HCT116 (cell line): ENCODE measurements at regions not wholly inside any gene's neighbourhood (a gene's known extent, or its start where the extent isn't known, plus 50 kb on each side); places are given as distances from the start of the nearest gene placed in this dataset.

Experiments used
- ATAC-seq: fragments of 200-7000 bp; cut with Tn5 transposase; 2 replicates; pipeline ENCODE4 v1.9.1; 2020; ENCODE audit warnings: mild to moderate bottlenecking, moderate library complexity
- BruUV-seq: library from RNA; stranded (reverse); fragments of 400-500 nt; replicated peaks from 2 replicates; lab custom pipeline; 2021; lab: Mats Ljungman, UMichigan
- CTCF ChIA-PET: fragments of 300-600 bp; sonication (Branson Sonifier 250); formaldehyde crosslinking; loops from one replicate; lab custom pipeline; 2021; ENCODE audit warnings: antibody characterized with exemption; lab: Charles Lee
- POLR2A ChIA-PET: fragments of 300-600, 350-600 bp; sonication (Branson Sonifier 250); formaldehyde crosslinking; loops from one replicate; lab custom pipeline; 2021; ENCODE audit warnings: antibody characterized with exemption; lab: Charles Lee
- RAD21 ChIA-PET, 2 experiments: fragments of 300-600 bp; sonication (Branson Sonifier 250); formaldehyde crosslinking; loops; one replicate each; lab custom pipeline; 2023; ENCODE audit warnings: low total read pairs in 2 of 2; ENCODE audit not compliant: uncharacterized antibody in 2 of 2, unreplicated experiment in 2 of 2, low non-redundant PET in 1 of 2; lab: Charles Lee
- DNase-seq: peaks from one replicate; pipeline ENCODE4 v3.0.0-alpha.2; 2010; ENCODE audit warnings: low read depth, low spot score
- H2AFZ ChIP-seq: fragments of 200-600 bp; shearing (Covaris generic), sonication (generic); 2 replicates; pipeline ENCODE4 v1.6.1; 2017; ENCODE audit warnings: low read depth, mixed run types, mixed read lengths, antibody characterized with exemption, low read length; ENCODE audit not compliant: poor library complexity, severe bottlenecking
- H3K27ac ChIP-seq: 2 replicates; pipeline ENCODE4 v1.5.1; 2012; ENCODE audit warnings: low read depth, low read length
- H3K27me3 ChIP-seq: fragments of 200-600 bp; sonication (generic); 2 replicates; pipeline ENCODE4 v1.6.1; 2016; ENCODE audit warnings: mixed run types, low read length, mixed read lengths; ENCODE audit not compliant: insufficient read depth
- H3K36me3 ChIP-seq, 2 experiments: fragments of 200-500 bp in 1 of 2; fragments of 200-600 bp in 1 of 2; sonication (Bioruptor generic) in 1 of 2; sonication (generic) in 1 of 2; 2 replicates each; pipeline versions ENCODE4 v1.5.1 to v1.6.1; 2014 to 2016; ENCODE audit warnings: low read length in 2 of 2, inconsistent platforms in 1 of 2, mixed read lengths in 1 of 2, mixed run types in 1 of 2; ENCODE audit not compliant: insufficient read depth in 2 of 2, control insufficient read depth in 1 of 2
- H3K4me1 ChIP-seq, 2 experiments: fragments of 200-600 bp in 1 of 2; sonication (generic) in 1 of 2; 2 replicates each; pipeline versions ENCODE4 v1.5.1 to v1.6.1; 2012 to 2017; ENCODE audit warnings: low read length in 2 of 2, inconsistent platforms in 1 of 2, mild to moderate bottlenecking in 1 of 2, mixed read lengths in 1 of 2, mixed run types in 1 of 2, moderate library complexity in 1 of 2; ENCODE audit not compliant: insufficient read depth in 2 of 2, control insufficient read depth in 1 of 2
- H3K4me2 ChIP-seq: fragments of 200-600 bp; sonication (generic); 2 replicates; pipeline ENCODE4 v1.6.1; 2017; ENCODE audit warnings: mixed run types, low read length, mixed read lengths
- H3K4me3 ChIP-seq, 2 experiments: fragments of 200-600 bp in 1 of 2; sonication (generic) in 1 of 2; replicated peaks in 1 of 2; 2 replicates each; pipeline ENCODE4 v1.5.1; 2011 to 2016; ENCODE audit warnings: low read length in 2 of 2, control low read depth in 1 of 2, low read depth in 1 of 2, mild to moderate bottlenecking in 1 of 2, mixed read lengths in 1 of 2, mixed run types in 1 of 2
- H3K79me2 ChIP-seq: fragments of 200-600 bp; sonication (generic); 2 replicates; pipeline ENCODE4 v1.6.1; 2017; ENCODE audit warnings: mild to moderate bottlenecking, mixed run types, low read length, moderate library complexity, mixed read lengths; ENCODE audit not compliant: insufficient read depth
- H3K9ac ChIP-seq: fragments of 200-600 bp; sonication (generic); 2 replicates; pipeline ENCODE4 v1.6.1; 2016; ENCODE audit warnings: low read length, mixed read lengths
- H3K9me2 ChIP-seq: fragments of 200-600 bp; sonication (generic), shearing (Covaris generic); 2 replicates; pipeline ENCODE4 v1.6.1; 2017; ENCODE audit warnings: mixed run types, mild to moderate bottlenecking, moderate library complexity; ENCODE audit not compliant: insufficient read depth
- H3K9me3 ChIP-seq, 2 experiments: fragments of 200-500 bp in 1 of 2; fragments of 200-600 bp in 1 of 2; sonication (Bioruptor generic) in 1 of 2; sonication (generic) in 1 of 2; 2 replicates each; pipeline ENCODE4 v1.6.1; 2014 to 2017; ENCODE audit warnings: low read length in 2 of 2, mixed read lengths in 2 of 2, inconsistent platforms in 1 of 2, low read depth in 1 of 2, mild to moderate bottlenecking in 1 of 2, mixed run types in 1 of 2, moderate library complexity in 1 of 2; ENCODE audit not compliant: control insufficient read depth in 1 of 2, insufficient read depth in 1 of 2
- H4K20me1 ChIP-seq: fragments of 200-600 bp; sonication (generic), shearing (Covaris generic); 2 replicates; pipeline ENCODE4 v1.6.1; 2017; ENCODE audit warnings: mixed run types, mild to moderate bottlenecking, moderate library complexity; ENCODE audit not compliant: insufficient read depth
- ATF3 ChIP-seq: IDR thresholded peaks from 2 replicates; pipeline ENCODE4 v1.6.1; 2012
- CBX3 ChIP-seq: IDR thresholded peaks from 2 replicates; pipeline ENCODE4 v1.6.1; 2012; ENCODE audit warnings: low read depth
- CEBPB ChIP-seq: IDR thresholded peaks from 2 replicates; pipeline ENCODE4 v1.6.1; 2012; ENCODE audit warnings: low read depth
- EGR1 ChIP-seq: IDR thresholded peaks from 2 replicates; pipeline ENCODE4 v1.6.1; 2012; ENCODE audit warnings: low read depth
- ELF1 ChIP-seq: IDR thresholded peaks from 2 replicates; pipeline ENCODE4 v1.6.1; 2012; ENCODE audit warnings: low read depth, borderline replicate concordance
- EZH2 ChIP-seq: fragments of 200-600 bp; sonication (generic); IDR thresholded peaks from 2 replicates; pipeline ENCODE4 v1.6.1; 2017; ENCODE audit warnings: antibody characterized with exemption, mixed run types
- MAX ChIP-seq: IDR thresholded peaks from 2 replicates; pipeline ENCODE4 v1.6.1; 2012
- POLR2A ChIP-seq: IDR thresholded peaks from 2 replicates; pipeline ENCODE4 v1.7.0; 2011; ENCODE audit warnings: borderline replicate concordance; ENCODE audit not compliant: insufficient read depth, insufficient read length; ENCODE audit errors: extremely low read depth
- POLR2AphosphoS5 ChIP-seq: IDR thresholded peaks from 2 replicates; pipeline ENCODE4 v1.6.1; 2011; ENCODE audit warnings: mild to moderate bottlenecking, low read depth, low read length, moderate library complexity
- RAD21 ChIP-seq: IDR thresholded peaks from 2 replicates; pipeline ENCODE4 v1.6.1; 2012; ENCODE audit warnings: low read depth, mild to moderate bottlenecking
- SIN3A ChIP-seq: IDR thresholded peaks from 2 replicates; pipeline ENCODE4 v1.6.1; 2012; ENCODE audit warnings: low read depth
- SP1 ChIP-seq: IDR thresholded peaks from 2 replicates; pipeline ENCODE4 v1.6.1; 2012; ENCODE audit warnings: low read depth
- SRF ChIP-seq: IDR thresholded peaks from 2 replicates; pipeline ENCODE4 v1.6.1; 2012; ENCODE audit warnings: low read depth
- TCF7L2 ChIP-seq: IDR thresholded peaks from 2 replicates; pipeline ENCODE4 v1.7.0; 2011; ENCODE audit warnings: borderline replicate concordance, inconsistent platforms; ENCODE audit not compliant: insufficient read depth, insufficient read length; ENCODE audit errors: extremely low read depth
- YY1 ChIP-seq: IDR thresholded peaks from 2 replicates; pipeline ENCODE4 v1.6.1; 2011; ENCODE audit warnings: low read length, low read depth, moderate library complexity, mild to moderate bottlenecking; ENCODE audit not compliant: insufficient replicate concordance; ENCODE audit errors: extremely low read depth
- ZFX ChIP-seq: fragments of 450-650 bp; IDR thresholded peaks from 2 replicates; pipeline ENCODE4 v1.6.1; 2017
- ZNF274 ChIP-seq: fragments of 200-500 bp; sonication (Bioruptor generic); IDR thresholded peaks from 2 replicates; pipeline ENCODE4 v1.6.1; 2014; ENCODE audit warnings: mild to moderate bottlenecking, low read depth, low read length, inconsistent platforms
- intact Hi-C: fragments of 100-400 bp; cut with micrococcal nuclease; formaldehyde crosslinking; loops from 2 replicates; pipeline ENCODE4 v1.10.0; 2022
- TF ChIP-seq, protein P1 (sequence below), 3 experiments: fragments of 200-600 bp in 1 of 3; sonication (generic) in 1 of 3; IDR thresholded peaks in 2 of 3; conservative IDR thresholded peaks in 1 of 3; 2 replicates each; pipeline ENCODE4 v1.5.1; 2012 to 2017; ENCODE audit warnings: low read depth in 2 of 3, low read length in 2 of 3, antibody characterized with exemption in 1 of 3, borderline replicate concordance in 1 of 3, control low read depth in 1 of 3, mild to moderate bottlenecking in 1 of 3, mixed read lengths in 1 of 3, mixed run types in 1 of 3, moderate library complexity in 1 of 3; ENCODE audit not compliant: insufficient read depth in 1 of 3
- TF ChIP-seq, protein P2 (sequence below): IDR thresholded peaks from 2 replicates; pipeline ENCODE4 v1.6.1; 2012; ENCODE audit warnings: low read depth
- TF ChIP-seq, protein P3 (sequence below): IDR thresholded peaks from 2 replicates; pipeline ENCODE4 v1.6.1; 2011; ENCODE audit warnings: mild to moderate bottlenecking, low read length, moderate library complexity; ENCODE audit not compliant: insufficient replicate concordance; ENCODE audit errors: extremely low read depth

- ATAC-seq (no peak), DNase-seq (no peak)
- Histone ChIP-seq H4K20me1 (no peaks in the 10 kb centered on the region), H2AFZ (no peak overlapping the region), H3K4me3 (no peak overlapping the region), H3K36me3 (no peaks in the 10 kb centered on the region), H3K4me2 (no peak overlapping the region), H3K9me2 (no peaks in the 10 kb centered on the region), H3K27ac (no peak overlapping the region), H3K9me3 (no peaks in the 10 kb centered on the region), H3K4me1 (no peaks in the 10 kb centered on the region), H3K9ac (no peak overlapping the region), H3K27me3 (no peaks in the 10 kb centered on the region), H3K79me2 (no peaks in the 10 kb centered on the region)
- TF ChIP-seq POLR2A = no peak
- TF ChIP-seq ZFX = no peak
- TF ChIP-seq YY1 = no peak
- no peak for TF ChIP-seq POLR2AphosphoS5
- no peak for TF ChIP-seq SRF
- TF ChIP-seq ELF1 = no peak
- no peak for TF ChIP-seq EZH2
- TF ChIP-seq ATF3 = no peak
- no peak for TF ChIP-seq TCF7L2
- TF ChIP-seq, protein P1, sequence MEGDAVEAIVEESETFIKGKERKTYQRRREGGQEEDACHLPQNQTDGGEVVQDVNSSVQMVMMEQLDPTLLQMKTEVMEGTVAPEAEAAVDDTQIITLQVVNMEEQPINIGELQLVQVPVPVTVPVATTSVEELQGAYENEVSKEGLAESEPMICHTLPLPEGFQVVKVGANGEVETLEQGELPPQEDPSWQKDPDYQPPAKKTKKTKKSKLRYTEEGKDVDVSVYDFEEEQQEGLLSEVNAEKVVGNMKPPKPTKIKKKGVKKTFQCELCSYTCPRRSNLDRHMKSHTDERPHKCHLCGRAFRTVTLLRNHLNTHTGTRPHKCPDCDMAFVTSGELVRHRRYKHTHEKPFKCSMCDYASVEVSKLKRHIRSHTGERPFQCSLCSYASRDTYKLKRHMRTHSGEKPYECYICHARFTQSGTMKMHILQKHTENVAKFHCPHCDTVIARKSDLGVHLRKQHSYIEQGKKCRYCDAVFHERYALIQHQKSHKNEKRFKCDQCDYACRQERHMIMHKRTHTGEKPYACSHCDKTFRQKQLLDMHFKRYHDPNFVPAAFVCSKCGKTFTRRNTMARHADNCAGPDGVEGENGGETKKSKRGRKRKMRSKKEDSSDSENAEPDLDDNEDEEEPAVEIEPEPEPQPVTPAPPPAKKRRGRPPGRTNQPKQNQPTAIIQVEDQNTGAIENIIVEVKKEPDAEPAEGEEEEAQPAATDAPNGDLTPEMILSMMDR (IDR thresholded peaks at IDR 0.05 in 2 of 3, conservative IDR thresholded peaks at IDR 0.05 in 1 of 3; ENCODE audit: borderline replicate concordance in 1 of 3, insufficient read depth in 1 of 3, low read depth in 2 of 3, low read length in 2 of 3) = no peak
- TF ChIP-seq SP1 = no peak
- no peak for TF ChIP-seq MAX
- no peak for TF ChIP-seq EGR1
- TF ChIP-seq, protein P2, sequence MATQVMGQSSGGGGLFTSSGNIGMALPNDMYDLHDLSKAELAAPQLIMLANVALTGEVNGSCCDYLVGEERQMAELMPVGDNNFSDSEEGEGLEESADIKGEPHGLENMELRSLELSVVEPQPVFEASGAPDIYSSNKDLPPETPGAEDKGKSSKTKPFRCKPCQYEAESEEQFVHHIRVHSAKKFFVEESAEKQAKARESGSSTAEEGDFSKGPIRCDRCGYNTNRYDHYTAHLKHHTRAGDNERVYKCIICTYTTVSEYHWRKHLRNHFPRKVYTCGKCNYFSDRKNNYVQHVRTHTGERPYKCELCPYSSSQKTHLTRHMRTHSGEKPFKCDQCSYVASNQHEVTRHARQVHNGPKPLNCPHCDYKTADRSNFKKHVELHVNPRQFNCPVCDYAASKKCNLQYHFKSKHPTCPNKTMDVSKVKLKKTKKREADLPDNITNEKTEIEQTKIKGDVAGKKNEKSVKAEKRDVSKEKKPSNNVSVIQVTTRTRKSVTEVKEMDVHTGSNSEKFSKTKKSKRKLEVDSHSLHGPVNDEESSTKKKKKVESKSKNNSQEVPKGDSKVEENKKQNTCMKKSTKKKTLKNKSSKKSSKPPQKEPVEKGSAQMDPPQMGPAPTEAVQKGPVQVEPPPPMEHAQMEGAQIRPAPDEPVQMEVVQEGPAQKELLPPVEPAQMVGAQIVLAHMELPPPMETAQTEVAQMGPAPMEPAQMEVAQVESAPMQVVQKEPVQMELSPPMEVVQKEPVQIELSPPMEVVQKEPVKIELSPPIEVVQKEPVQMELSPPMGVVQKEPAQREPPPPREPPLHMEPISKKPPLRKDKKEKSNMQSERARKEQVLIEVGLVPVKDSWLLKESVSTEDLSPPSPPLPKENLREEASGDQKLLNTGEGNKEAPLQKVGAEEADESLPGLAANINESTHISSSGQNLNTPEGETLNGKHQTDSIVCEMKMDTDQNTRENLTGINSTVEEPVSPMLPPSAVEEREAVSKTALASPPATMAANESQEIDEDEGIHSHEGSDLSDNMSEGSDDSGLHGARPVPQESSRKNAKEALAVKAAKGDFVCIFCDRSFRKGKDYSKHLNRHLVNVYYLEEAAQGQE = no peak
- no peak for TF ChIP-seq CEBPB
- no peak for TF ChIP-seq RAD21
- no peak for TF ChIP-seq CBX3
- no peak for TF ChIP-seq SIN3A
- TF ChIP-seq ZNF274 = no peak
- TF ChIP-seq, protein P3, sequence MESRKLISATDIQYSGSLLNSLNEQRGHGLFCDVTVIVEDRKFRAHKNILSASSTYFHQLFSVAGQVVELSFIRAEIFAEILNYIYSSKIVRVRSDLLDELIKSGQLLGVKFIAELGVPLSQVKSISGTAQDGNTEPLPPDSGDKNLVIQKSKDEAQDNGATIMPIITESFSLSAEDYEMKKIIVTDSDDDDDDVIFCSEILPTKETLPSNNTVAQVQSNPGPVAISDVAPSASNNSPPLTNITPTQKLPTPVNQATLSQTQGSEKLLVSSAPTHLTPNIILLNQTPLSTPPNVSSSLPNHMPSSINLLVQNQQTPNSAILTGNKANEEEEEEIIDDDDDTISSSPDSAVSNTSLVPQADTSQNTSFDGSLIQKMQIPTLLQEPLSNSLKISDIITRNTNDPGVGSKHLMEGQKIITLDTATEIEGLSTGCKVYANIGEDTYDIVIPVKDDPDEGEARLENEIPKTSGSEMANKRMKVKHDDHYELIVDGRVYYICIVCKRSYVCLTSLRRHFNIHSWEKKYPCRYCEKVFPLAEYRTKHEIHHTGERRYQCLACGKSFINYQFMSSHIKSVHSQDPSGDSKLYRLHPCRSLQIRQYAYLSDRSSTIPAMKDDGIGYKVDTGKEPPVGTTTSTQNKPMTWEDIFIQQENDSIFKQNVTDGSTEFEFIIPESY = no peak
- intact Hi-C loops = no loop called here
- ChIA-PET POLR2A (no interaction called here), RAD21 (no interaction called here), CTCF (no interaction called here)
- BruUV-seq = no TSS peak
These were observed 266.4 kb upstream of the ZNF608 start for GRCh38 chr5:125012727-125013451.
